H9 (cell line): ENCODE measurements at regions not wholly inside any gene's neighbourhood (a gene's known extent, or its start where the extent isn't known, plus 50 kb on each side); places are given as distances from the start of the nearest gene placed in this dataset.

Experiments used
- DNase-seq: peaks from one replicate; pipeline ENCODE4 v3.0.0-alpha.2; 2017
- H2AFZ ChIP-seq: one replicate; pipeline ENCODE4 v1.6.1; 2013; ENCODE audit warnings: mild to moderate bottlenecking, low read length, control low read depth, moderate library complexity
- H2AK5ac ChIP-seq: 2 replicates; pipeline ENCODE4 v1.6.1; 2013; ENCODE audit warnings: low read length, control low read depth, mixed read lengths; ENCODE audit not compliant: insufficient read length
- H2BK120ac ChIP-seq: one replicate; pipeline ENCODE4 v1.6.1; 2013; ENCODE audit warnings: low read depth, mild to moderate bottlenecking, low read length, control low read depth, inconsistent platforms; ENCODE audit not compliant: poor library complexity, severe bottlenecking
- H2BK12ac ChIP-seq: 2 replicates; pipeline ENCODE4 v1.6.1; 2013; ENCODE audit warnings: low read length, control low read depth, mixed read lengths, low read depth; ENCODE audit not compliant: insufficient read length
- H2BK15ac ChIP-seq: 2 replicates; pipeline ENCODE4 v1.6.1; 2013; ENCODE audit warnings: low read depth, low read length, control low read depth
- H2BK20ac ChIP-seq: one replicate; pipeline ENCODE4 v1.6.1; 2013; ENCODE audit warnings: low read depth, mild to moderate bottlenecking, low read length, control low read depth, inconsistent platforms; ENCODE audit not compliant: poor library complexity, severe bottlenecking
- H2BK5ac ChIP-seq: 2 replicates; pipeline ENCODE4 v1.6.1; 2013; ENCODE audit warnings: low read length, control low read depth, mixed read lengths; ENCODE audit not compliant: insufficient read length
- H3K14ac ChIP-seq: 2 replicates; pipeline ENCODE4 v1.6.1; 2013; ENCODE audit warnings: low read length, control low read depth; ENCODE audit not compliant: insufficient read depth
- H3K18ac ChIP-seq: 2 replicates; pipeline ENCODE4 v1.6.1; 2013; ENCODE audit warnings: low read depth, mild to moderate bottlenecking, mixed read lengths, low read length, control low read depth; ENCODE audit not compliant: insufficient read length
- H3K23ac ChIP-seq: 2 replicates; pipeline ENCODE4 v1.6.1; 2013; ENCODE audit warnings: low read length, control low read depth, mixed read lengths, low read depth; ENCODE audit not compliant: insufficient read length
- H3K23me2 ChIP-seq: 2 replicates; pipeline ENCODE4 v1.6.1; 2013; ENCODE audit warnings: low read depth, mild to moderate bottlenecking, mixed read lengths, low read length, control low read depth; ENCODE audit not compliant: insufficient read length, poor library complexity, severe bottlenecking
- H3K27ac ChIP-seq: 2 replicates; pipeline ENCODE4 v1.5.1; 2013; ENCODE audit warnings: low read length, control low read depth, mixed read lengths, low read depth; ENCODE audit not compliant: insufficient read length
- H3K27me3 ChIP-seq: 2 replicates; pipeline ENCODE4 v1.6.1; 2013; ENCODE audit warnings: low read length, control low read depth, inconsistent platforms; ENCODE audit not compliant: insufficient read depth
- H3K4ac ChIP-seq: 2 replicates; pipeline ENCODE4 v1.6.1; 2013; ENCODE audit warnings: low read depth, mild to moderate bottlenecking, control low read depth, inconsistent platforms, low read length, moderate library complexity
- H3K4me1 ChIP-seq: 2 replicates; pipeline ENCODE4 v1.6.1; 2013; ENCODE audit warnings: low read length, control low read depth, inconsistent platforms; ENCODE audit not compliant: insufficient read depth
- H3K4me2 ChIP-seq: 2 replicates; pipeline ENCODE4 v1.6.1; 2013; ENCODE audit warnings: low read length, control low read depth, mixed read lengths; ENCODE audit not compliant: insufficient read length, insufficient read depth
- H3K56ac ChIP-seq: 2 replicates; pipeline ENCODE4 v1.6.1; 2013; ENCODE audit warnings: low read depth, mild to moderate bottlenecking, mixed read lengths, low read length, control low read depth; ENCODE audit not compliant: insufficient read length
- H3K79me1 ChIP-seq: 2 replicates; pipeline ENCODE4 v1.6.1; 2013; ENCODE audit warnings: low read depth, mild to moderate bottlenecking, moderate library complexity, low read length, control low read depth, inconsistent platforms; ENCODE audit not compliant: insufficient read depth, poor library complexity, severe bottlenecking
- H3K79me2 ChIP-seq: 2 replicates; pipeline ENCODE4 v1.6.1; 2013; ENCODE audit warnings: low read length, control low read depth, inconsistent platforms; ENCODE audit not compliant: insufficient read depth
- H3K9ac ChIP-seq: 2 replicates; pipeline ENCODE4 v1.6.1; 2013; ENCODE audit warnings: low read length, control low read depth, mixed read lengths; ENCODE audit not compliant: insufficient read length; ENCODE audit errors: extremely low read depth
- H3K9me3 ChIP-seq: one replicate; pipeline ENCODE4 v1.6.1; 2013; ENCODE audit warnings: low read depth, low read length, inconsistent platforms; ENCODE audit not compliant: control insufficient read depth
- H3T11ph ChIP-seq: one replicate; pipeline ENCODE4 v1.6.1; 2013; ENCODE audit warnings: mild to moderate bottlenecking, low read length, control low read depth, inconsistent platforms
- H4K20me1 ChIP-seq: one replicate; pipeline ENCODE4 v1.6.1; 2013; ENCODE audit not compliant: control insufficient read depth, insufficient read length, insufficient read depth
- H4K5ac ChIP-seq: 2 replicates; pipeline ENCODE4 v1.6.1; 2013; ENCODE audit warnings: low read depth, mild to moderate bottlenecking, mixed read lengths, low read length, control low read depth; ENCODE audit not compliant: insufficient read length
- H4K8ac ChIP-seq: replicated peaks from 2 replicates; pipeline ENCODE4 v1.6.1; 2013; ENCODE audit warnings: low read length, control low read depth, mixed read lengths, low read depth; ENCODE audit not compliant: insufficient read length
- H4K91ac ChIP-seq: 2 replicates; pipeline ENCODE4 v1.6.1; 2013; ENCODE audit warnings: low read depth, mild to moderate bottlenecking, moderate library complexity, mixed read lengths, low read length, control low read depth; ENCODE audit not compliant: insufficient read length
- H3K27ac Mint-ChIP-seq, 3 experiments: 2 replicates in 2 of 3; 3 replicates in 1 of 3; pipeline ENCODE4 v1.8.0; 2020 to 2021; ENCODE audit warnings: mixed read lengths in 3 of 3, mild to moderate bottlenecking in 1 of 3, moderate library complexity in 1 of 3
- H3K27me3 Mint-ChIP-seq: 2 replicates; pipeline ENCODE4 v1.8.0; 2021; ENCODE audit warnings: low read depth, mild to moderate bottlenecking, moderate library complexity, mixed read lengths
- H3K36me3 Mint-ChIP-seq, 3 experiments: 2 replicates in 2 of 3; 3 replicates in 1 of 3; pipeline ENCODE4 v1.8.0; 2020 to 2021; ENCODE audit warnings: low read depth in 3 of 3, mixed read lengths in 3 of 3; ENCODE audit not compliant: insufficient read depth in 1 of 3
- H3K4me1 Mint-ChIP-seq, 2 experiments: 2 replicates each; pipeline ENCODE4 v1.8.0; 2020; ENCODE audit warnings: mixed read lengths in 2 of 2
- H3K4me3 Mint-ChIP-seq, 2 experiments: 2 replicates in 1 of 2; 3 replicates in 1 of 2; pipeline ENCODE4 v1.8.0; 2020 to 2021; ENCODE audit warnings: mild to moderate bottlenecking in 2 of 2, mixed read lengths in 2 of 2, moderate library complexity in 1 of 2
- H3K9me3 Mint-ChIP-seq, 2 experiments: 2 replicates in 1 of 2; 3 replicates in 1 of 2; pipeline ENCODE4 v1.8.0; 2020; ENCODE audit warnings: mild to moderate bottlenecking in 2 of 2, mixed read lengths in 2 of 2, moderate library complexity in 1 of 2
- WGBS: extraction: QIAGEN DNeasy Blood & Tissue Kit; methylation state at CpG from one replicate; pipeline ENCODE4 v1.1.7; 2013; ENCODE audit warnings: missing lambda C conversion rate, low lambda C conversion rate, mixed read lengths; ENCODE audit not compliant: insufficient read length; ENCODE audit errors: extremely low coverage; 5-methylcytosine and 5-hydroxymethylcytosine counted together
- TF ChIP-seq, protein P1 (sequence below): fragments of 200-600 bp; sonication (generic); conservative IDR thresholded peaks from 3 replicates; pipeline ENCODE4 v1.8.0; 2021; ENCODE audit warnings: antibody characterized with exemption, mild to moderate bottlenecking

DNA sequence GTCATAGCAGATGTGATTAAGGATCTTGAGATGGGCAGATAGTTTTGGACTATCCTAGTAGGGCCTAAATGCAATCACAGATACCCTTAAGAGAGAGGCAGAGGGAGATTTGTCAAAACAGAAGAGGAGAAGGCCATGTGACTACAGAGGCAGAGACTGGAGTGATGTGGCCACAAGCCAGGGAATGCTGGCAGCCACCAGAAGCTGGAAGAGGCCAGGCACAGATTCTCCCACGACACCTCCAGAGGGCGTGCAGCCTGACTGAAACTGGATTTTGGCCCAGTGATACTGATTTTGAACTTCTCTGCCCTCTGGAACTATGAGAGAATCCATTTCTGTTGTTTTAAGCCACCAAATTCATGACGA, 52.1 kb upstream of the EPS8L3 start:
- H3K4ac ChIP-seq = no peak overlapping the region
- H3K27ac Mint-ChIP-seq = no peak overlapping the region
- peak; percentile 10 for DNase-seq
- no peak overlapping the region for H2BK5ac ChIP-seq
- no peaks in the 10 kb centered on the region for H3K79me2 ChIP-seq
- H4K5ac ChIP-seq = no peak overlapping the region
- H2BK120ac ChIP-seq = no peak overlapping the region
- WGBS = no CpG with 5 or more reads among the region's 3 CpGs
- H3K56ac ChIP-seq = no peak overlapping the region
- H3K23me2 ChIP-seq = no peaks in the 10 kb centered on the region
- TF ChIP-seq, protein P1, sequence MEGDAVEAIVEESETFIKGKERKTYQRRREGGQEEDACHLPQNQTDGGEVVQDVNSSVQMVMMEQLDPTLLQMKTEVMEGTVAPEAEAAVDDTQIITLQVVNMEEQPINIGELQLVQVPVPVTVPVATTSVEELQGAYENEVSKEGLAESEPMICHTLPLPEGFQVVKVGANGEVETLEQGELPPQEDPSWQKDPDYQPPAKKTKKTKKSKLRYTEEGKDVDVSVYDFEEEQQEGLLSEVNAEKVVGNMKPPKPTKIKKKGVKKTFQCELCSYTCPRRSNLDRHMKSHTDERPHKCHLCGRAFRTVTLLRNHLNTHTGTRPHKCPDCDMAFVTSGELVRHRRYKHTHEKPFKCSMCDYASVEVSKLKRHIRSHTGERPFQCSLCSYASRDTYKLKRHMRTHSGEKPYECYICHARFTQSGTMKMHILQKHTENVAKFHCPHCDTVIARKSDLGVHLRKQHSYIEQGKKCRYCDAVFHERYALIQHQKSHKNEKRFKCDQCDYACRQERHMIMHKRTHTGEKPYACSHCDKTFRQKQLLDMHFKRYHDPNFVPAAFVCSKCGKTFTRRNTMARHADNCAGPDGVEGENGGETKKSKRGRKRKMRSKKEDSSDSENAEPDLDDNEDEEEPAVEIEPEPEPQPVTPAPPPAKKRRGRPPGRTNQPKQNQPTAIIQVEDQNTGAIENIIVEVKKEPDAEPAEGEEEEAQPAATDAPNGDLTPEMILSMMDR = no peak
- H3K9ac ChIP-seq = no peak overlapping the region
- H3K4me1 Mint-ChIP-seq = peaks cover 0 to 2% of the 10 kb centered on the region in 2 experiments; a peak in 1 of 4 replicates
- no peaks in the 10 kb centered on the region for H3K27me3 ChIP-seq
- peaks cover 8 to 16% of the 10 kb centered on the region in 2 experiments for H3K9me3 Mint-ChIP-seq
- peaks cover 3 to 7% (median 6%) of the 10 kb centered on the region in 3 experiments; a peak in 6 of 7 replicates for H3K36me3 Mint-ChIP-seq
- no peak overlapping the region for H3K27ac ChIP-seq
- H2BK15ac ChIP-seq = no peak overlapping the region
- H4K20me1 ChIP-seq = no peaks in the 10 kb centered on the region
- H4K91ac ChIP-seq = no peak overlapping the region
- H3K18ac ChIP-seq = no peak overlapping the region
- H2BK12ac ChIP-seq = no peak overlapping the region
- no peaks in the 10 kb centered on the region for H3K9me3 ChIP-seq
- no peak overlapping the region for H3K4me2 ChIP-seq
- H3K4me1 ChIP-seq = no peaks in the 10 kb centered on the region
- no peaks in the 10 kb centered on the region for H3K79me1 ChIP-seq
- H3T11ph ChIP-seq = no peak overlapping the region
- H2BK20ac ChIP-seq = no peak overlapping the region
- no peak overlapping the region for H3K4me3 Mint-ChIP-seq
- H2AFZ ChIP-seq = no peak overlapping the region
- no peak overlapping the region for H4K8ac ChIP-seq
- H3K23ac ChIP-seq = no peak overlapping the region
- no peaks in the 10 kb centered on the region; the same call in 1 of the 2 replicates for H3K27me3 Mint-ChIP-seq
- no peak overlapping the region for H3K14ac ChIP-seq
- H2AK5ac ChIP-seq = no peak overlapping the region
